Spleen (tissue), 11 donors: ENCODE measurements at regions not wholly inside any gene's neighbourhood (a gene's known extent, or its start where the extent isn't known, plus 50 kb on each side); places are given as distances from the start of the nearest gene placed in this dataset.

Experiments used
- DNase-seq: peaks from one replicate; pipeline ENCODE4 v3.0.0-alpha.2; 2020
- H3K27ac ChIP-seq, 8 donors: fragments of 200-600 bp; sonication (generic) in 7 of 8; 1 replicate in 4 of 8; 2 replicates in 4 of 8; pipeline versions ENCODE4 v1.5.0 to v1.8.0; 2016 to 2021; ENCODE audit warnings: inconsistent platforms in 4 of 8, mild to moderate bottlenecking in 4 of 8, moderate library complexity in 1 of 8
- H3K27me3 ChIP-seq, 7 donors: fragments of 200-600 bp; sonication (generic) in 6 of 7; replicated peaks in 1 of 7; 1 replicate in 4 of 7; 2 replicates in 3 of 7; pipeline versions ENCODE4 v1.5.0 to v1.8.0; 2016 to 2021; ENCODE audit warnings: inconsistent platforms in 3 of 7, mild to moderate bottlenecking in 1 of 7
- H3K36me3 ChIP-seq, 6 donors: fragments of 200-600 bp; sonication (generic) in 5 of 6; 1 replicate in 4 of 6; 2 replicates in 2 of 6; pipeline versions ENCODE4 v1.5.0 to v1.8.0; 2016 to 2021; ENCODE audit warnings: inconsistent platforms in 2 of 6
- H3K4me1 ChIP-seq, 6 donors: fragments of 200-600 bp; sonication (generic) in 5 of 6; 1 replicate in 3 of 6; 2 replicates in 3 of 6; pipeline versions ENCODE4 v1.5.0 to v1.8.0; 2016 to 2021; ENCODE audit warnings: inconsistent platforms in 3 of 6
- H3K4me3 ChIP-seq, 8 donors: fragments of 200-600 bp; sonication (generic) in 7 of 8; 1 replicate in 4 of 8; 2 replicates in 4 of 8; pipeline versions ENCODE4 v1.5.0 to v1.8.0; 2016 to 2021; ENCODE audit warnings: inconsistent platforms in 4 of 8, mild to moderate bottlenecking in 4 of 8, moderate library complexity in 2 of 8
- H3K9me3 ChIP-seq, 8 donors: fragments of 200-600 bp; sonication (generic) in 7 of 8; 1 replicate in 4 of 8; 2 replicates in 4 of 8; pipeline versions ENCODE4 v1.5.0 to v1.8.0; 2016 to 2021; ENCODE audit warnings: inconsistent platforms in 4 of 8
- POLR2A ChIP-seq, 3 donors: fragments of 450-650 bp; IDR thresholded peaks; one replicate each; pipeline ENCODE4 v1.5.1; 2017; ENCODE audit warnings: antibody characterized with exemption in 3 of 3, mild to moderate bottlenecking in 1 of 3
- POLR2AphosphoS5 ChIP-seq, 3 donors: sonication (generic); formaldehyde crosslinking; IDR thresholded peaks; one replicate each; pipeline ENCODE4 v1.5.1; 2017; ENCODE audit warnings: antibody characterized with exemption in 3 of 3
- WGBS, 5 donors: extraction: QIAGEN DNeasy Blood & Tissue Kit in 3 of 5; methylation state at CpG; one replicate each; pipeline versions ENCODE4 v1.1.5 to v1.1.7; 2013 to 2018; 5-methylcytosine and 5-hydroxymethylcytosine counted together
- intact Hi-C: fragments of 100-400 bp; cut with DNase I; formaldehyde crosslinking; loops from one replicate; pipeline ENCODE4 v1.15.0; 2023; ENCODE audit warnings: low total_unique reads
- TF ChIP-seq, protein P1 (sequence below), 11 experiments: fragments of 200-600 bp in 7 of 11; fragments of 450-650 bp in 4 of 11; sonication (generic) in 4 of 11; IDR thresholded peaks in 8 of 11; conservative IDR thresholded peaks in 3 of 11; 1 replicate in 7 of 11; 2 replicates in 4 of 11; pipeline versions ENCODE4 v1.4.0 to v1.8.0; 2016 to 2021; ENCODE audit warnings: antibody characterized with exemption in 11 of 11, inconsistent platforms in 4 of 11, mild to moderate bottlenecking in 1 of 11
- donor health status: healthy with polysubstance abuse.
- donor health status: DM: no; HTN: no; CAD: no; lungs with moderate emphysema.
- donor health status: DM: no; HTN: no; CAD: no.
- donor health status: Bipolar disorder and iron deficiency.
- donor health status: healthy.
- donor health status: DM: no; HTN: no; CAD: no.
- donor health status: DM: yes; HTN: yes; CAD: no.

DNA sequence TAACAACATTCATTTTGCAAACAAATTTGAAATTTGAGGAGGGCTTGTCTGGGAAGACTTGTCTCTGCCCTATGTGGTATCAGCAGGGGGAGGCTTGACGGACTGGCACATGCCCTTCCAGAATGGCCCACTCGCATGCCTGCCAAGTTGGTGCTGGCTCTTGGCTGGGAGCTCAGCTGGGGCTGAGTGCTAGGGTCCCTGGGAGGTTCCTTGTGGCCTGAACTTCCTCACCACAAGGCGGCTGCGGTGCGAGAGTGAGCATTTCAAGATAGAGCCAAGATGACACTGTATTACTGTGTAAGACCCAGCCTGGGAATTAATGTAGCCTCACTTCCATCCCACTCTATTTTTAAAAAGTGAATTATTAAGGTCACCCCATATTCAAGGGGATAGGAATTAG lies 271.6 kb upstream of the PLEKHG7 start:
- no peaks in the 10 kb centered on the region for H3K36me3 ChIP-seq
- WGBS, 5 donors: 38 to 61% (median 53%) methylated on average over 4 to 5 of the region's 5 CpGs
- peak; percentile 84 for DNase-seq
- H3K4me1 ChIP-seq: peaks cover 0 to 24% (median 4%) of the 10 kb centered on the region in 6 donors
- TF ChIP-seq POLR2AphosphoS5 (IDR thresholded peaks at IDR 0.05) (peak in 2 of 3 donors; percentile 13 to 36), POLR2A (IDR thresholded peaks at IDR 0.05) (no peak)
- TF ChIP-seq, protein P1, sequence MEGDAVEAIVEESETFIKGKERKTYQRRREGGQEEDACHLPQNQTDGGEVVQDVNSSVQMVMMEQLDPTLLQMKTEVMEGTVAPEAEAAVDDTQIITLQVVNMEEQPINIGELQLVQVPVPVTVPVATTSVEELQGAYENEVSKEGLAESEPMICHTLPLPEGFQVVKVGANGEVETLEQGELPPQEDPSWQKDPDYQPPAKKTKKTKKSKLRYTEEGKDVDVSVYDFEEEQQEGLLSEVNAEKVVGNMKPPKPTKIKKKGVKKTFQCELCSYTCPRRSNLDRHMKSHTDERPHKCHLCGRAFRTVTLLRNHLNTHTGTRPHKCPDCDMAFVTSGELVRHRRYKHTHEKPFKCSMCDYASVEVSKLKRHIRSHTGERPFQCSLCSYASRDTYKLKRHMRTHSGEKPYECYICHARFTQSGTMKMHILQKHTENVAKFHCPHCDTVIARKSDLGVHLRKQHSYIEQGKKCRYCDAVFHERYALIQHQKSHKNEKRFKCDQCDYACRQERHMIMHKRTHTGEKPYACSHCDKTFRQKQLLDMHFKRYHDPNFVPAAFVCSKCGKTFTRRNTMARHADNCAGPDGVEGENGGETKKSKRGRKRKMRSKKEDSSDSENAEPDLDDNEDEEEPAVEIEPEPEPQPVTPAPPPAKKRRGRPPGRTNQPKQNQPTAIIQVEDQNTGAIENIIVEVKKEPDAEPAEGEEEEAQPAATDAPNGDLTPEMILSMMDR (IDR thresholded peaks at IDR 0.05 in 8 of 11, conservative IDR thresholded peaks at IDR 0.05 in 3 of 11): peak in 6 of 11 experiments; percentile 16 to 46 (median 32)
- no peaks in the 10 kb centered on the region for H3K27me3 ChIP-seq
- intact Hi-C loops: no loop called here
- H3K27ac ChIP-seq: peak overlapping the region in 2 of 8 donors; percentile 37 to 60
- no peak overlapping the region for H3K4me3 ChIP-seq
- no peaks in the 10 kb centered on the region for H3K9me3 ChIP-seq

DNA sequence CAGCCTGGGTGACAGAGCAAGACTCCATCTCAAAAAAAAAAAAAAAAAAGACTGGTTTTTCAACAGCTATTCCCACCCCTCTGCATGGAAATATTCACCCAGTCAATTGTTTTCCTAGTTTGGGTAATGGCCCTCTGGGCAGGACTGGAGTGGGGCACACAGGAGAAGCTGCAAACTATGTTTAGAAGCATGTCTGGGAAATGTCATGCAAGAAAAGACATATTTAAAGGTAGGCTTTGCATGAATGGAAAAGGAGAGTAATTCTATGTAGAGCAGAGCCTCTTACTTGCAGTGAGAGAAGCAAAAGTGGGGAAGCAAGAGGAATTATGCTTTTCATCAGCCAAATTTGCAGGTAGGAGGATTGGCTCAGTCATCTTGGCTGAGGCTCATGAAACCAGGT lies 276.5 kb upstream of the PLEKHG7 start:
- intact Hi-C loops: no loop called here
- no peaks in the 10 kb centered on the region for H3K27me3 ChIP-seq
- no peak for DNase-seq
- TF ChIP-seq POLR2A (IDR thresholded peaks at IDR 0.05): no peak
- TF ChIP-seq, protein P1 (IDR thresholded peaks at IDR 0.05 in 8 of 11, conservative IDR thresholded peaks at IDR 0.05 in 3 of 11): no peak
- H3K4me3 ChIP-seq: no peak overlapping the region
- H3K9me3 ChIP-seq: no peaks in the 10 kb centered on the region
- H3K27ac ChIP-seq: no peak overlapping the region
- no peaks in the 10 kb centered on the region for H3K36me3 ChIP-seq
- H3K4me1 ChIP-seq: peaks cover 0 to 20% (median 12%) of the 10 kb centered on the region in 6 donors

DNA sequence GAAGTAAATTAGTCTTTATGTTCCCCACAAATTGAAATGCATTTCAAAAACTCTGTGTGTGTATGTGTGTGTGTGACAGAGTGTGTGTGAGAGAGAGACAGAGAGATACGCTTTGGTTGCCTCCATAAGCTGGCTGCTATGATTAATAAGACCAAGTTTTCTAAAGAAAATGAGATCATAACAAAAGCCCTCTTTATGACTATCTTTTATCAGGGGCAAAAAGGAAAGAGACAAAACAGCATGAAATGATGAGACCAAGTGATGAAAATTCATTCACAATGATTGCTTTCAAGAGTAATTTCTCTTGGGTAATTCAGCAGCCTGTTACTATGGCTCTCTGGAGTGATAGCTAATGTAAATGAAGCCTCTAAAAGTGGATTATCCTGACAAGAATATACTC lies 277.6 kb upstream of the PLEKHG7 start:
- no peak for DNase-seq
- 94 to 97% (median 95%) methylated on average over 1 of the region's 1 CpG for WGBS, 5 donors
- H3K36me3 ChIP-seq: no peaks in the 10 kb centered on the region

DNA sequence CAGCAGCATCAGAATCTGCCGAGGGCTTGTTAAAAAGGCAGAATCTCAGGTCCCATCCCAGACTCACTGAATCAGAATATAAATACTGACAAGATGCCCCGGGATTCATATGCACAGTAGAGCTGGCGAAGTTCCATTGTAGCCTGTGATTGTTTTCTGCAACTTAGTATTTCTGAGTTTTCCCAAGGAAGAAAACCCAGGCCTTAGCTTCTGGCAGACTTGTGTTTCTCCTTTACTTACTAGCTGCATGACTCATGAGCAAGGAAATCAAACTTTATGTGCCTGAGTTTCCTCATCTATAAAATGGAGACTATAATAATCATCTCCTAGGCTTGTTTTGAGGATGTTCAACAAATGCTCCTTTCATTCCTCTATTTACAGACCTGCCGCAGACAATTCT lies 278.5 kb upstream of the PLEKHG7 start:
- Histone ChIP-seq H3K27me3 (no peaks in the 10 kb centered on the region), H3K4me3 (no peak overlapping the region), H3K27ac (peak overlapping the region in 2 of 8 donors; percentile 1 to 51), H3K9me3 (no peaks in the 10 kb centered on the region), H3K4me1 (peaks cover 0 to 28% (median 11%) of the 10 kb centered on the region in 6 donors), H3K36me3 (no peaks in the 10 kb centered on the region)
- WGBS, 5 donors: 83 to 94% (median 87%) methylated on average over 4 of the region's 4 CpGs
- TF ChIP-seq POLR2A (IDR thresholded peaks at IDR 0.05): no peak
- no peak for TF ChIP-seq POLR2AphosphoS5 (IDR thresholded peaks at IDR 0.05)
- TF ChIP-seq, protein P1 (IDR thresholded peaks at IDR 0.05 in 8 of 11, conservative IDR thresholded peaks at IDR 0.05 in 3 of 11): no peak
- intact Hi-C loops: no loop called here
- no peak for DNase-seq

More for the DNA sequence above, 277.6 kb upstream of the PLEKHG7 start:
- no peaks in the 10 kb centered on the region for H3K27me3 ChIP-seq
- no peak overlapping the region for H3K27ac ChIP-seq
- H3K4me3 ChIP-seq: no peak overlapping the region
- no peaks in the 10 kb centered on the region for H3K9me3 ChIP-seq
- intact Hi-C loops: no loop called here
- TF ChIP-seq POLR2AphosphoS5 (IDR thresholded peaks at IDR 0.05) (no peak), POLR2A (IDR thresholded peaks at IDR 0.05) (no peak)
- TF ChIP-seq, protein P1 (IDR thresholded peaks at IDR 0.05 in 8 of 11, conservative IDR thresholded peaks at IDR 0.05 in 3 of 11): no peak
- peaks cover 0 to 23% (median 11%) of the 10 kb centered on the region in 6 donors for H3K4me1 ChIP-seq
